Dedifferentiated amniotic fluid mesenchymal stem cell (primary cell): ENCODE measurements at regions not wholly inside any gene's neighbourhood (a gene's known extent, or its start where the extent isn't known, plus 50 kb on each side); places are given as distances from the start of the nearest gene placed in this dataset.

Source experiments
- DNase-seq: peaks from one replicate; pipeline ENCODE4 v3.0.0-alpha.2; 2016; ENCODE audit errors: extremely low spot score

GRCh38 chr3:17990390-17990789, 248.0 kb upstream of the TBC1D5 start:
- no peak for DNase-seq

DNA sequence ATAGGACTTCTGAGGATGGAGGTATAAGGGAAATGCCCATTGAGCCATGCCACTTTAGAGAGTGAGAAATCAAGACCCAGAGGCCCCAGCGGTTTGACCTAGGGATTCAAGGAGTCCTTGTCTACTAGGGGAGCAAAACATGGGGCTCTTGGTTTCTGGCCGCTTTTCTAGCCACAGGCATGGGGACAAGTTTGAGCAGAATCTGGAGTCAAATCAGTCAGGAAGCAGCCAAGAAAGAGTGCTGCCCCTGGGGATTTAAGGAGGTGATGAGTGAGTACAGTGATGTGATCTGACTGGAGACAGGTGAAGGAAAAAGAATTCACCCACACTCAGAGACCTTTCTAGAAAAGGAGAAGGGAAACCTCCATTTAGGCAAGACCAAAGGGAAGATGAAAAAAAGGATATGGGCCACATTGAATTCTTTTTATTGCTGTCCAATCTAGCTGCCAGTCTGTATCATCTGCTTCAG, 244.0 kb upstream of the TBC1D5 start:
- no peak for DNase-seq

GRCh38 chr3:17985658-17986347, 243.4 kb upstream of the TBC1D5 start:
- DNase-seq: no peak

DNA sequence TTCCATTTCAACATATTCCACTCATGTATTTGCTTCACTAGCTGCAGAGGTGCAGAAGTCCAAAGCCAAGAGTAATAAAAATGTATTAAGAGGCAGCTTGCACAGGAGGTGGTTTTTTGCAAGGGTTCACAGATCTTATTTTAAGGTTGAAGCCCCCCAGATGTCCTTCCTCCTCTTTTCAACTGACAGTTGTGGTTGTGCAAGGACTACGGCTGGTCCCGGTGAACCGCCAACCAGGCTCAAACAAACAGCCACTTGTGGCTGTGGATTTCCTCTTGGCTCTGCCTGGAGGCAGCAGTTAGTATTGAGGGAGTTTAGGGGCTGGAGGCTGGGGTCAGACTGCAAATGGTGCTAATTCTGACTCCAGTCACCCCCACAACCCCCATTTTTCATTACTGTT, 240.7 kb upstream of the TBC1D5 start:
- no peak for DNase-seq

DNA sequence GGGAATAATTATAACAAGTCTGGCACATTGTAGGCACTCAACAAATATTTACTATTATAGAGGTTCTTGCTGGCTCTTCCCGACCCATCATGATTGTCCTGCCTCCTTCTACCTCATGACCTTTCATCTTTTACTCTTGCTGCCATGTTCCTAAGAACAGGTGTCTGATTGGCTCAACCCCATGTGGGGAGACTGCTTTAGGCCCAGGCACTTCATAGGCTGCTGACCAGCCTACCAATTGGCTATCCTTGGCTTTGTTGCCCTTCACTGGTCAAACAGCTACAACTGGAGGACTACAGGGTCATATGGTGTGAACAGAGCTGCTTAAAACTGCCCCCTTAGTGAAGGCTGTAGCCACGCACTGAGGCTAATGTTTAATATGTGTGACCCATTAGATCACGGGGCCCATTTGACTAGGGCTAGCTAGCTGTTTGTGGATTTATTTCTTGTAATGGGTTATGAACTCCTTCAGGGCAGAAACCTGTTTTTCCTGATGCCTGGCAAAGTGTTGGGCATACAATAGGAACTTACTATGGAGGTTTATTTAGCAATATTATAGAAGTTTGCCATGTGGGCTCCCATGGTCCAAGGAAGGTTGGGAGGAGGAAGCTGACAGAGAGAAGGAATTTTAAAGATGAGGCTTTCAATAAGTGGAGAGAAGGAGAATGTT, 239.9 kb upstream of the TBC1D5 start:
- DNase-seq: no peak

DNA sequence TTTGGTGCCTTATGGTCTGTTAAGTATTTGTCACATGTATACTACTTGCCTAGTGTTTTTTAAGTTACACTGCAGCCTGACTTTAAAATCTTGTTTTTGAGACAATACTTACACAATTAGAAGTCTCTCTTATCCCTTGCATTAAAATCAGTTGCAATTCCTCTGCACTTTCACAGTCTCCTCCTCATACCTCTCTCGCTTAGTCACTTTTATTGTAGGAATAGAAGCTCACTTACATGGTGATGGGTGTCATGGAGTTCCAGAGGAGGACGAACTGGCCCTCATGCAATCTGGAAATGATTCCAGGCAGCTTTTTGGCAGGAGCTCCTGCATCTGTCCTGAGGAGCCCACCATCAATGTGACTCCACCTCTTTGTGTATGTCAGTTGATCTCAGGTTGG, 238.4 kb upstream of the TBC1D5 start:
- DNase-seq: no peak

DNA sequence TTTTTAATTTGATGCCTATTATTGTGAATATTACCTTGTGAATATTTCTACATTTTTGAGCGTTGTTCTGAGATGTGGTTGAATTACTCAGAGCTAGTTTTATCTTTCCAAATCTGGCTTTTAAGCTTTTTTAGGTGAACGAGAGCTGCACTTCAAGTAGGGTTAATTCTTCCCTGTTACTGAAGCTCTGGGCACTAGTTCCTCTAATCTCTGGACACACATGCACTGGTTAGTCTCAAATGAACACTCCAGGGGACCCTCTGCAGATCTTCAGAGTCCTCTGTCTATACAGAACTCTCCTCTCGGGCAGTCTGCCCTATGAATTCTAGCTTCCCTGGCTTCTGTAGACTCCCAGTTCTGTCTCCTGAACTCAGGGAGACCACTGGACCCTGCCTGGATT, 237.5 kb upstream of the TBC1D5 start:
- DNase-seq: no peak

- no peak for DNase-seq
These were observed 236.8 kb upstream of the TBC1D5 start for GRCh38 chr3:17979252-17979651.

- no peak for DNase-seq
These were observed 231.9 kb upstream of the TBC1D5 start for GRCh38 chr3:17974206-17974841.

DNA sequence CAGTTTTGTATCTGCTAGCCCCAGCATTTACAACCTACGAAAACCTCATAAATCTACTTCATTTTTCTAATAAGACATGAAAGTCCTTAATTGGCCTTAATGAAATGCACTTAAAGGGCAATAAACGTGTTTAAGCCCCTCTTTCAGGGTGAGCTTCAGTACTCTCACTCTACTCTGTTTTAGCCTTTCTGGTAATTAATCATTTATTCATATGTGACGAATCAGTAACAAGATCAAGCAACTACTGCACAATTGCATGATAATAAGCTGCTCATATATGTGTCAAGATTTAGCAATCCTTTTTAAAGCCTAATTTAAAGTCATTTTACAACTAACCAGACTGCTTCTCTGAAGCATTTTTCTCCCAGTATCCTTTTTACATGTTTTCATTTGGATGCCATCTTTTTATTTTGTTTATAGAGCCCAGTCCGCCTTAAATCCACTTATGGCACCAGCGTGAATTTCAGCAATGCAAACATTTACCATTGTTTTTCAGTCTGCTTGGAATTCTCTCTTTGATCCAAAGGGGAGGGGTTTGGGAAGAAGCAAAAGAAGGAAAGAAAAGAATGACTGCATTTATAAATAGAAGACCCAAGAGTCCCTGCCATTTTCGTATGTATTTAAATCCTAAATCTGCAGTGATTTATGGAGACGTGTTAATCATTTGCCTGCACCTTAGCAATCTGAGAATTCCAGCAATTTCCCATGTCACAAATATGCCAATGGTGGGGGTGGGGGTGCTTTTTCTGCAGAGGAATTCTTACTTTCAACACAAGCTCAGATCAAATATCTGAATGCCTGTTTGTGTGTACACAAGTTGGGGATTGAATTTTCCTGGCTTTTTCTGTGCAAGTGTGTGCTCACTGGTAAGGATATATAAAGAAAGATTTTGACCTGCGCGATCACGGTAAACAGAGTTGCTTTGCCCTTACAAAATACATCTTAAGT, 230.8 kb upstream of the TBC1D5 start:
- no peak for DNase-seq

- DNase-seq: no peak
These were observed 230.0 kb upstream of the TBC1D5 start for GRCh38 chr3:17972476-17972875.

DNA sequence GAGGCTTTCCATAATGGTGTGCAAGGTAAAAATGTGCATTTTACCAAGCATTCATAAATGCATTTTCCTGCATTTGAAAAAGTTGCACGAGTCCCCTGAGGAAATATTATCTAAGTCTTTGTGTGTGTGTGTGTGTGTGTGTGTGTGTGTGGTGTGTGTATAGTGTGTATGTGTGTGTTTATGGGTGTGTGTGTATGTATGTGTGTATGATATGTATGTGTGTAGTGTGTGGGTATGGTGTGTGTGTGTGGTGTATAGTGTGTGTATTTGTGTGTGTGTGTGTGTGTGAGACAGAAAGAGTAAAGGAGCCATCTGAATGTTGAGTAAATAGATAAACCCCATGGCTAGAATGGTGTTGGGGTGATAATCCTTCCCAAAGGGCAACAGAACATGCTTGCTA, 229.6 kb upstream of the TBC1D5 start:
- DNase-seq: no peak

- DNase-seq: no peak
These were observed 227.6 kb upstream of the TBC1D5 start for GRCh38 chr3:17969985-17970568.

DNA sequence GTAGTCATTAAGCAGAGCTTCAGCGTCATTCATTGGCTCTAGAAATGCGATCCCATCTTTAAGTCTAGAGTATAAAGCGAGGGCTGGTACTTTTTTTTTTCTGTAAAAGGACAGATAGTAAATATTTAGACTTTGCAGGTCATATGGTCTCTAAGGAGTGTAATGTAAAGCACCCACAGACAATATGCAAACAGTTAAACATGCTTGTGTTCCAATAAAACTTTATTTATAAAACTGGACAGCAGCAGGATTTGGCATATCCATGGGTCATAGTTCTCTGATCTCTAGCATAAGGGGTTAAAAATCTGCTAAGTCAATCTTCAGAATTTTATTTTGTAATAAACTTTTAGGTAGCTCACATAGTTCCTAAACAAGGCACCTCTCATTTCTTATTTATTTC, 226.8 kb upstream of the TBC1D5 start:
- DNase-seq: no peak

GRCh38 chr3:17967953-17968607, 225.6 kb upstream of the TBC1D5 start:
- no peak for DNase-seq

GRCh38 chr3:17967111-17967510, 224.7 kb upstream of the TBC1D5 start:
- DNase-seq: no peak

DNA sequence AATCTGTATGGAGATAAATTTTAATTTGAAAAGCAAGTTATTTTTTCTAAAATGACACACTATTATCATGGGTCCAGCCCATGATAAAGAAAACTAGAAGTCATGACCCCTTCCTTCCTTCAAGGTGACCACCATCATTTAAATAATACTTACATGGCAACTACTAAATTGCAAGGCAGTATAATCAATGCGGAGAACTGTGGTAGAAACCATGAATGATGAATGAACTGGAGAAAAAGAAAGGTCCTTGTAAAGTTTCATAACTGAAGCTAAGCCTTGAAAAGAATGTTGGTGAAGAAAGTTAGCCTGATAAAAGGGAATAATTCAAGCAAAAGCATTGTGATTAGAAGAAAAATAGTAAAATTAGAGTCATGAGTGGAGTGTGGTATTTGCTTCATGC, 222.9 kb upstream of the TBC1D5 start:
- DNase-seq: no peak

- no peak for DNase-seq
These were observed 221.7 kb upstream of the TBC1D5 start for GRCh38 chr3:17964108-17964507.

DNA sequence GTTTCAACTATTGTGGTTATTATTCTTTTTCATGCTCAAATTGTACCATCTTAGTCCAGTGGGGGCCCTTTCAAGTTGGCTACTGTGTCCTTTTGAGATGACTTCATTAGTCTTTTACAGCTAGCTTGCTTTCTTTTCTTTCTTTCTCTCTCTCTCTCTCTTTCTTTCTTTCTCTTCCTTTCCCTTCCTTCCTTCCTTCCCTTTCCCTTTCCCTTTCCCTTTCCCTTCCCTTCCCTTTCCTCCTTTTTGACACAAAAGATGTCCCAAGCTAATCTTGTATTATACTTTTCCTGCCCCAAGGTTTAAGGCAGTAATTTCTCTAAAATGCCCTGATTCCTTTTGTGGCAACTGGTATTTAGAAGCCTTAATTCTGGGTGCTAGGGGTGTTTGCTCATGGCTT, 213.0 kb upstream of the TBC1D5 start:
- no peak for DNase-seq

DNA sequence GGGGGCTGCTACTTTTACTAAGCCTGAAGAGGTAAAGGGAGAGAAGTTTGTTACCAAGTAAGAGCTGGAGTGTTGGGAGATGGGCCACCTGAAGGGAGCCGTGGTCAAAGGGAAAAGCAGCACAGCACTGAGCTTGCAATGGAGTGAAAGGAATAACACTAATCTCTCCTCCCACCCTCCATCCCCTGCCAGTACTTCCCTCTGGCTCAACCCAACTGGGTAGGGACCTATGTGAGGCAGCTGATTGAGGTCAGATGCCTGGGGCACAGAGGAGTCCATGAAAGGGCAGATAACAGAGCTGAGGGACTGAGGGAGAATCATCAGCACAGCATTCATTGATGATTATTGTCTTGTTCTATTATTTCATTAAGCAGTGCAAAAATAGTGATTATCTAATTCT, 212.4 kb upstream of the TBC1D5 start:
- DNase-seq: no peak

GRCh38 chr3:17951241-17951640, 208.8 kb upstream of the TBC1D5 start:
- DNase-seq: no peak
